PC-9 (cell line): ENCODE measurements at regions not wholly inside any gene's neighbourhood (a gene's known extent, or its start where the extent isn't known, plus 50 kb on each side); places are given as distances from the start of the nearest gene placed in this dataset.

Experiments
- BruUV-seq: library from RNA; stranded (reverse); fragments of 400-500 nt; replicated peaks from 2 replicates; lab custom pipeline; 2021; lab: Mats Ljungman, UMichigan
- CTCF ChIA-PET: fragments of 300-600 bp; sonication (Branson Sonifier 250); formaldehyde crosslinking; loops from one replicate; lab custom pipeline; 2022; ENCODE audit warnings: antibody characterized with exemption; lab: Charles Lee
- POLR2A ChIA-PET: fragments of 300-600 bp; sonication (Branson Sonifier 250); formaldehyde crosslinking; loops from one replicate; lab custom pipeline; 2022; ENCODE audit warnings: antibody characterized with exemption; ENCODE audit not compliant: unreplicated experiment; lab: Charles Lee
- DNase-seq, 2 experiments: peaks; one replicate each; pipeline versions ENCODE4 v3.0.0 to v3.0.0-alpha.2; 2015 to 2022; ENCODE audit warnings: mixed read lengths in 1 of 2
- H2AFZ ChIP-seq: fragments of 200-600 bp; sonication (generic); 2 replicates; pipeline ENCODE4 v1.8.1; 2017; ENCODE audit warnings: antibody characterized with exemption
- H3F3A ChIP-seq: fragments of 200-600 bp; sonication (generic); 2 replicates; pipeline ENCODE4 v1.8.1; 2017; ENCODE audit warnings: antibody characterized with exemption, mild to moderate bottlenecking, low read depth; ENCODE audit not compliant: insufficient read depth
- H3K27ac ChIP-seq: fragments of 200-600 bp; sonication (generic); 2 replicates; pipeline ENCODE4 v1.6.1; 2016; ENCODE audit warnings: mixed run types
- H3K27me3 ChIP-seq: fragments of 200-600 bp; sonication (generic); 2 replicates; pipeline ENCODE4 v1.6.1; 2016; ENCODE audit warnings: low read depth, mixed run types; ENCODE audit not compliant: insufficient read depth
- H3K36me3 ChIP-seq: fragments of 200-600 bp; sonication (generic); 2 replicates; pipeline ENCODE4 v1.6.1; 2016; ENCODE audit warnings: low read depth, mixed run types
- H3K4me1 ChIP-seq: fragments of 200-600 bp; sonication (generic); replicated peaks from 2 replicates; pipeline ENCODE4 v1.6.1; 2016; ENCODE audit warnings: mixed run types; ENCODE audit not compliant: insufficient read depth
- H3K4me2 ChIP-seq: fragments of 200-600 bp; sonication (generic); 2 replicates; pipeline ENCODE4 v1.6.1; 2017; ENCODE audit warnings: mixed run types
- H3K4me3 ChIP-seq: fragments of 200-600 bp; sonication (generic); 2 replicates; pipeline ENCODE4 v1.6.1; 2016; ENCODE audit warnings: mixed run types
- H3K79me2 ChIP-seq: fragments of 200-600 bp; sonication (generic); 2 replicates; pipeline ENCODE4 v1.6.1; 2017; ENCODE audit warnings: low read depth, mixed run types
- H3K9me2 ChIP-seq: fragments of 200-600 bp; sonication (generic); 2 replicates; pipeline ENCODE4 v1.8.1; 2017; ENCODE audit warnings: mild to moderate bottlenecking; ENCODE audit not compliant: insufficient read depth
- H3K9me3 ChIP-seq: fragments of 200-600 bp; sonication (generic); 2 replicates; pipeline ENCODE4 v1.8.1; 2016; ENCODE audit warnings: low read depth; ENCODE audit not compliant: insufficient read depth
- H4K20me1 ChIP-seq: fragments of 200-600 bp; sonication (generic); 2 replicates; pipeline ENCODE4 v1.8.1; 2017; ENCODE audit not compliant: insufficient read depth
- CTCF ChIP-seq: fragments of 200-600 bp; sonication (generic); conservative IDR thresholded peaks from 2 replicates; pipeline ENCODE4 v1.6.1; 2017; ENCODE audit warnings: mixed run types, antibody characterized with exemption, mild to moderate bottlenecking, moderate library complexity
- EZH2 ChIP-seq: fragments of 200-600 bp; sonication (generic); IDR thresholded peaks from 2 replicates; pipeline ENCODE4 v1.8.0; 2017; ENCODE audit warnings: antibody characterized with exemption, low read depth
- intact Hi-C: fragments of 100-400 bp; cut with micrococcal nuclease; formaldehyde crosslinking; loops from one replicate; pipeline ENCODE4 v1.10.0; 2022; ENCODE audit not compliant: unreplicated experiment

- no peak overlapping the region for H3K4me2 ChIP-seq
- no peaks in the 10 kb centered on the region for H3K79me2 ChIP-seq
- no peaks in the 10 kb centered on the region for H3K36me3 ChIP-seq
- no peak overlapping the region for H2AFZ ChIP-seq
- intact Hi-C loops = no loop called here
- no peaks in the 10 kb centered on the region for H4K20me1 ChIP-seq
- POLR2A ChIA-PET = no interaction called here
- H3K4me1 ChIP-seq = no peaks in the 10 kb centered on the region
- H3K9me2 ChIP-seq = no peaks in the 10 kb centered on the region
- no peaks in the 10 kb centered on the region for H3F3A ChIP-seq
- H3K4me3 ChIP-seq = no peak overlapping the region
- no TSS peak for BruUV-seq
- no peak for DNase-seq
- no peaks in the 10 kb centered on the region for H3K9me3 ChIP-seq
- no peaks in the 10 kb centered on the region for H3K27me3 ChIP-seq
- CTCF ChIA-PET = no interaction called here
- H3K27ac ChIP-seq = no peak overlapping the region
- no peak for TF ChIP-seq EZH2
- no peak for TF ChIP-seq CTCF
Measured at GRCh38 chr15:25186906-25187645, 232.3 kb downstream of the SNRPN start.

- BruUV-seq = no TSS peak
- Histone ChIP-seq H3K4me2 (no peak overlapping the region), H3K36me3 (no peaks in the 10 kb centered on the region), H3K4me3 (no peak overlapping the region), H3K4me1 (no peaks in the 10 kb centered on the region), H2AFZ (no peak overlapping the region), H3F3A (no peaks in the 10 kb centered on the region), H3K27me3 (no peaks in the 10 kb centered on the region), H3K9me3 (no peaks in the 10 kb centered on the region), H3K9me2 (no peaks in the 10 kb centered on the region), H4K20me1 (no peaks in the 10 kb centered on the region), H3K79me2 (no peaks in the 10 kb centered on the region), H3K27ac (no peak overlapping the region)
- ChIA-PET CTCF (no interaction called here), POLR2A (no interaction called here)
- intact Hi-C loops = no loop called here
- no peak for DNase-seq
- TF ChIP-seq EZH2 (no peak), CTCF (no peak)
Measured at GRCh38 chr15:25188051-25188450, 233.3 kb downstream of the SNRPN start.

GRCh38 chr15:25188551-25189101 is 233.8 kb downstream of the SNRPN start:
- Histone ChIP-seq H3K4me2 (no peak overlapping the region), H3K4me3 (no peak overlapping the region), H3K4me1 (no peaks in the 10 kb centered on the region), H3K9me2 (no peaks in the 10 kb centered on the region), H2AFZ (no peak overlapping the region), H3K36me3 (no peaks in the 10 kb centered on the region), H4K20me1 (no peaks in the 10 kb centered on the region), H3K27me3 (no peaks in the 10 kb centered on the region), H3F3A (no peaks in the 10 kb centered on the region), H3K79me2 (no peaks in the 10 kb centered on the region), H3K9me3 (no peaks in the 10 kb centered on the region), H3K27ac (no peak overlapping the region)
- DNase-seq = no peak
- CTCF ChIA-PET = no interaction called here
- no TSS peak for BruUV-seq
- POLR2A ChIA-PET = no interaction called here
- TF ChIP-seq CTCF (no peak), EZH2 (no peak)
- intact Hi-C loops = no loop called here
